Fibroblast of the aortic adventitia (primary cell): ENCODE measurements at regions not wholly inside any gene's neighbourhood (a gene's known extent, or its start where the extent isn't known, plus 50 kb on each side); places are given as distances from the start of the nearest gene placed in this dataset.

Source experiments
- DNase-seq: peaks from one replicate; pipeline ENCODE4 v3.0.0-alpha.2; 2010; ENCODE audit warnings: low read depth
- H3K4me3 ChIP-seq: 2 replicates; pipeline ENCODE4 v1.5.1; 2011; ENCODE audit warnings: low read depth, mild to moderate bottlenecking, control low read depth, low read length, moderate library complexity
- TF ChIP-seq, protein P1 (sequence below): IDR thresholded peaks from 2 replicates; pipeline ENCODE4 v1.5.1; 2011; ENCODE audit warnings: mild to moderate bottlenecking, low read length, control low read depth, inconsistent platforms; ENCODE audit not compliant: insufficient read depth

DNA sequence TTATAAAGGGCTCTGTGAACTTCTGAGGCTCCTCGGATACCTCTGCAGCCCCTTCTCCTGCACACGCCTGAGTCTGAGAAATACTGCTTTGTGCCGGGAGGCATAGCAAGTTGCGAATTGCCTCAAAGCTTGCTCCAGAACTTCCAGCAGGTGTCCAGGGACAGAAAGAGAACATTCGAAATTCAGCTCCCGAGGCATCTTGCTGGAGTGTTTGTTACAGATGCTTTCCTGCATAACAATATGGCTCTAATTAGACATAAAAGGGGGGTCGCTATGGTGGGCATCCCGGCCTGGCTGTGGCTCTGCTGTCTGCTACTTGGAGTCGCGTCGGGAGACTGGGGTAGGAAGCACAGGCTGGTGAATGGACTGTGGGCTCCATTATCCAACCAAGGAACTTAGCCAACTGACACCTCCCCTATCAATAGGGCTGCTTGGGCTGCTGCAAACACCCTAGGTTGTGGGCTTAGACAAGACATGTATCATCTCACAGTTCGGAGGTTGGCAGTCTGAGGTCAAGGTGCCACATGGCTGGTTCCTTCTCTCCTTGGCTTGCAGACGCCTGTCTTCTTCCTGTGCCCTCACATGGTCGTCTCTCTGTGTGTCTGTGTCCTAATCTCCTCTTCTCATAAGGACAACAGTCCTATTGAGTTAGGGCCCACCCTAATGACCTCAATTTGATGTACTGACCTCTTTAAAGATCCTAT is 607.0 kb downstream of the NPHP4 start:
- DNase-seq, result no peak
- TF ChIP-seq, protein P1, sequence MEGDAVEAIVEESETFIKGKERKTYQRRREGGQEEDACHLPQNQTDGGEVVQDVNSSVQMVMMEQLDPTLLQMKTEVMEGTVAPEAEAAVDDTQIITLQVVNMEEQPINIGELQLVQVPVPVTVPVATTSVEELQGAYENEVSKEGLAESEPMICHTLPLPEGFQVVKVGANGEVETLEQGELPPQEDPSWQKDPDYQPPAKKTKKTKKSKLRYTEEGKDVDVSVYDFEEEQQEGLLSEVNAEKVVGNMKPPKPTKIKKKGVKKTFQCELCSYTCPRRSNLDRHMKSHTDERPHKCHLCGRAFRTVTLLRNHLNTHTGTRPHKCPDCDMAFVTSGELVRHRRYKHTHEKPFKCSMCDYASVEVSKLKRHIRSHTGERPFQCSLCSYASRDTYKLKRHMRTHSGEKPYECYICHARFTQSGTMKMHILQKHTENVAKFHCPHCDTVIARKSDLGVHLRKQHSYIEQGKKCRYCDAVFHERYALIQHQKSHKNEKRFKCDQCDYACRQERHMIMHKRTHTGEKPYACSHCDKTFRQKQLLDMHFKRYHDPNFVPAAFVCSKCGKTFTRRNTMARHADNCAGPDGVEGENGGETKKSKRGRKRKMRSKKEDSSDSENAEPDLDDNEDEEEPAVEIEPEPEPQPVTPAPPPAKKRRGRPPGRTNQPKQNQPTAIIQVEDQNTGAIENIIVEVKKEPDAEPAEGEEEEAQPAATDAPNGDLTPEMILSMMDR, result no peak
- H3K4me3 ChIP-seq, result no peak overlapping the region

DNA sequence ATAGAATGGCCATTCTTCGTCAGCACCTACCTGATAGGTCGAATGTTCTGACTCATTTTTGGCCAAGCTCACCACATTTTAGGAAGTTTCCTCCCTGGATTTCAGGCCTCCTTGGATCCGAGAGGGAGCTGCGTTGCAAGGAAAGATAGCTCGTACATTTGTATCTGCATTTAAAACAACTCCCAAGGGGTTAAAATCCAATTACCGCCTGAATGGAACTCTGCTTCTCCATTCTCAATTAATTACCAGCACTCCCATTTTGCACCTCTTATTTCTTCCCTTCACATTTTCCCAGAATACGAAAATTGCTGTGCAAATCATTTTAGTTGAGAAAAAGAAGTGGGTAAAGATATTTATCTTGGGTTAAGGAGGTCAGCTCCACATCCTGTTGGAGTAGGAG is 610.7 kb downstream of the NPHP4 start:
- no peak overlapping the region for H3K4me3 ChIP-seq
- no peak for DNase-seq
- TF ChIP-seq, protein P1, result no peak

DNA sequence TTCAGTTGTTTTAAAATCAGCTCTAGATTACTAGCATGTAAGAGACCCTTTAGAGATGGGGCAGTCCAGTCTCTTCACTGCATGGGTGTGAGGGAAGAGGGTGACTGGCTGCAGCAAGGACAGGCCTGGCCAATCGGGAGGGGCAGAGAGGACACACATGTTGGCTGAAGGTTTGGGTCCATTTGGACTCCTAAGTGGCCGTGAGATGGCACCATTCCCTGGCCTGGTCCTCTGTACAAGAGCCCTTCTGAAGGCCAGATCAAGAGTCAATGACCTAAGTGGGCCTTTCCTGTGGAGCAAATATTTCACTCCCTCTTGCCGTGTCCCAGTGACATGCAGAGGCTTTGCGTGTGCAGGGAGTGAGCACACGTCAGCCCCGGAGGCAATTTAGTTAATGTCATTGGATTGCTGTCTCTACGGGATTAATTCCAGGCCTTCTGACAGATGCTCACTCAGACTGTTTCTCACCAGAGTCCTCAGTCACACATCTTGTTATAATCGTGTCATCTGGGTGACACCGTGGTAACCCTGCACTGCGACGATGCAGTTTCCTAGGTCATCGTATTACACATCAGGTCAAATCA is 613.0 kb downstream of the NPHP4 start:
- no peak overlapping the region for H3K4me3 ChIP-seq

DNA sequence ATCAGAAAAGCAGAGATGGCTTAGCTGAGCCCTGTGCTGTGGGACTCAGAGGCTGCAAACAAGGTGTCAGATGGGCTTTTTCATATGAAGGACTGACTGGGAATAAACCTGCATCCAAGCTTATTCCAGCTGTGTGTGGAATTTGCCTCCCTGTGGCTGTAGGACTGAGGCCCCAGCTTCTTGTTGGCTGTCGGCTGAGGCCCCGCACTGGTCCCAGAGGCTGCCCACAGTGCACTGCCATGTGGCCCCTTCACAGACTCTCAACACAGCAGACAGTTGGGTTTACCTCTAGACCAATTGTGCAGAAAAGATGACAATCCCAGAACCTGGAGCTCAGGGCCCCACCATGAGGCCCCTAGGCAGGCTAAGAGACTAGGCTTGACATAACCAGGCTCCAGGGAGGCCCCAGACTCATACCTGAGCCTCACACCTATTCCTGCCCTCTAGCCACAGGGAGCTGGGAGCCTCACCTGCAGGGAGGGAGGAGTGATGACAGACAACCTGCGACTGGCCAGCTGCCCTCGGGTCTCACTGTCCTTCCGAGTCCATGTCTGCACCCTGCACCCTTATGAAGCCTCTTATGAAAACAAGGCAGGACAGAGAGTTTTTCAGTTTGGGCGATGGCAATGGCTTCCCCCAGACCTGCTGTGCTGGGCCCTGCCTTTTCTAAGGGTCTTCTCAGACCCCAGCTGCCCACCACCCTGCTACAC is 615.5 kb downstream of the NPHP4 start:
- no peak overlapping the region for H3K4me3 ChIP-seq
- DNase-seq, result no peak
- TF ChIP-seq, protein P1, result no peak

More for the DNA sequence above, 613.0 kb downstream of the NPHP4 start:
- DNase-seq, result no peak
- TF ChIP-seq, protein P1, result no peak

DNA sequence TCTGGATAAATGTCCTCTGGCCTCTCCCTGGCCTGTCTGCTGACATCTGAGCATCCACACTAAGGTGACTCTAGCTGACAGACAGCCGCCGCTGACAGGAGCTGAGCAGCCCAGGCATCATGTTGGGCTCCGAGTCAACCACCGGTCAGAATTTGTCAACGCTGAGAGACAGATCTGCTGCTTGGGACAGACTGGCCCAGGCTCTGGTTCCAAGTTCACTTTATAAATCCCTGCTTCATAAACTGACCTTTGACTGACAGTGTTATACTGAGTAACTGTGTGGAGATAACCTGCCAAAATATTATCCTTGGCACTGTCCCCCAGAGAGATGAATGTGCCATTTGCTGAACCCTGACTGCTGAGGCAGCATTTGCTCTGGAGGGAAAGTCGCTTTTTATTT is 616.7 kb downstream of the NPHP4 start:
- DNase-seq, result no peak
- H3K4me3 ChIP-seq, result no peak overlapping the region
- TF ChIP-seq, protein P1, result no peak

DNA sequence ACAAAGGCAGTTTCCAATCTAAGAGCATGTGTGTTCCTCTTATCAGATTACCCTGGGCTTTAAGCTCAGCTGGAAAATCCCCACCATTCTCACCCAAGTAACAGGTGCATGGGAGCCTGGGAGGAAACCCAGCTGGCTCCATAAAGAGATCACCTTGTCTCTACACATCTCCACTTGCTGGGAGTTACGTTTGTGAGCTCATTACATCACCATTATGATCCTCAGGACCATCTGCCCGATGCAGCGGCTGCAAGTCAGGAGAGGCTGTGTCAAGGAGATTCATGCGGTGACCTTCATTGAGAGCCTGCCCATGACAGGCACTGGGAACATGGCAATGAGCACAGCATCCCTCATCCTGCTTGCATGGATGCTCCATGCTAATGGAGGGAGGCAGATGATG is 618.0 kb downstream of the NPHP4 start:
- no peak for DNase-seq
- TF ChIP-seq, protein P1, result no peak
- H3K4me3 ChIP-seq, result no peak overlapping the region
